Glutamatergic neuron (in vitro differentiated cells): ENCODE measurements at regions not wholly inside any gene's neighbourhood (a gene's known extent, or its start where the extent isn't known, plus 50 kb on each side); places are given as distances from the start of the nearest gene placed in this dataset.

Source experiments
- DNase-seq: peaks from one replicate; pipeline ENCODE4 v3.0.0; 2022
- H3K27ac Mint-ChIP-seq: one replicate; pipeline ENCODE4 v1.8.0; 2020; ENCODE audit warnings: mild to moderate bottlenecking, mixed read lengths, inconsistent platforms; ENCODE audit not compliant: unreplicated experiment
- H3K27me3 Mint-ChIP-seq: one replicate; pipeline ENCODE4 v1.8.0; 2020; ENCODE audit warnings: mild to moderate bottlenecking, moderate library complexity, mixed read lengths, inconsistent platforms; ENCODE audit not compliant: unreplicated experiment
- H3K36me3 Mint-ChIP-seq: one replicate; pipeline ENCODE4 v1.8.0; 2020; ENCODE audit warnings: mild to moderate bottlenecking, mixed read lengths, inconsistent platforms; ENCODE audit not compliant: unreplicated experiment
- H3K4me1 Mint-ChIP-seq: one replicate; pipeline ENCODE4 v1.8.0; 2020; ENCODE audit warnings: mild to moderate bottlenecking, low read depth, mixed read lengths, inconsistent platforms; ENCODE audit not compliant: unreplicated experiment
- H3K4me3 Mint-ChIP-seq: one replicate; pipeline ENCODE4 v1.8.0; 2020; ENCODE audit warnings: mild to moderate bottlenecking, mixed read lengths, inconsistent platforms; ENCODE audit not compliant: unreplicated experiment
- H3K9me3 Mint-ChIP-seq: one replicate; pipeline ENCODE4 v1.8.0; 2020; ENCODE audit warnings: mild to moderate bottlenecking, moderate library complexity, mixed read lengths, inconsistent platforms; ENCODE audit not compliant: unreplicated experiment
- TF ChIP-seq, protein P1 (sequence below): fragments of 200-600 bp; sonication (generic); IDR thresholded peaks from one replicate; pipeline ENCODE4 v1.5.0; 2021; ENCODE audit not compliant: partially characterized antibody, unreplicated experiment

DNA sequence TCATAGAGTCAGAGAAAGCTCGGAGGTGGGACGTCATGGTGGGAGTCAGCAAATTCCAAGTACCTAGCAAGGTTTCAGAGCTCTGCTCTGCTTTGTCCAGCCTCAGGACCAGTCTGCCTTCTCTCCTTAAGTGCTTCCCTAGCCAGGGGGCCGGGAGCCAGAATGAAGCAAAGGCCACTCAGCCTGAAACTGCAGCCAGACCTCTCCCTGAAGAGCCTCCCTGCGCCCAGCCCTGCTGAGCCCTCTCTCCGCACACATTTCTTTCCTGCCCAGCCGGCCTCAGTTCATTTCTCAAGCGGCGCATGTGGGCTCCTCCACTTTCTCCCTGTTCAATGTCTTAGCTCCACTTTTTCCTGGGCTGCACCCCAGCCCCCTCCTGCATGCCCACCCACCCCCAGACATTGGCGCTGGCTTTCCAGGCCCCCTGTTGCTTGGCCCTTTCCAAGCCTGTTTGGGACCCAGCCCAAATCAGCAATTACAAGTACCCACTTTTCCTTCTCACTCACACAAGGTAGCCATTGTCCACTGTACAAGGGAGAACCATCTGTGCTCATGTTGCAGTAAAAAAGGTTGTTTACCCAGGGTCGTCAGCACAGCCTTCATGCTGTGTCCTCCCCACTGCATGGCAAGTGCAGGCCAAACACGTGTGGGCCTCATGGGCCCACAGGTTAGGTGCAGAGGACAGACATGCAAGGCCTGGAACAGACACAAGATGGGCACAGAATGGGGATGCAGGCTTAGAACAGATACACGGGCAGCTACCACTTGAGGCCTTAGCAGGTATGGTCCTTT, 147.1 kb downstream of the MRPL14 start:
- Mint-ChIP-seq H3K36me3 (no peaks in the 10 kb centered on the region), H3K4me1 (no peaks in the 10 kb centered on the region), H3K27me3 (peaks cover 8% of the 10 kb centered on the region), H3K9me3 (peaks cover 8% of the 10 kb centered on the region), H3K27ac (no peak overlapping the region), H3K4me3 (no peak overlapping the region)
- TF ChIP-seq, protein P1, sequence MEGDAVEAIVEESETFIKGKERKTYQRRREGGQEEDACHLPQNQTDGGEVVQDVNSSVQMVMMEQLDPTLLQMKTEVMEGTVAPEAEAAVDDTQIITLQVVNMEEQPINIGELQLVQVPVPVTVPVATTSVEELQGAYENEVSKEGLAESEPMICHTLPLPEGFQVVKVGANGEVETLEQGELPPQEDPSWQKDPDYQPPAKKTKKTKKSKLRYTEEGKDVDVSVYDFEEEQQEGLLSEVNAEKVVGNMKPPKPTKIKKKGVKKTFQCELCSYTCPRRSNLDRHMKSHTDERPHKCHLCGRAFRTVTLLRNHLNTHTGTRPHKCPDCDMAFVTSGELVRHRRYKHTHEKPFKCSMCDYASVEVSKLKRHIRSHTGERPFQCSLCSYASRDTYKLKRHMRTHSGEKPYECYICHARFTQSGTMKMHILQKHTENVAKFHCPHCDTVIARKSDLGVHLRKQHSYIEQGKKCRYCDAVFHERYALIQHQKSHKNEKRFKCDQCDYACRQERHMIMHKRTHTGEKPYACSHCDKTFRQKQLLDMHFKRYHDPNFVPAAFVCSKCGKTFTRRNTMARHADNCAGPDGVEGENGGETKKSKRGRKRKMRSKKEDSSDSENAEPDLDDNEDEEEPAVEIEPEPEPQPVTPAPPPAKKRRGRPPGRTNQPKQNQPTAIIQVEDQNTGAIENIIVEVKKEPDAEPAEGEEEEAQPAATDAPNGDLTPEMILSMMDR = no peak
- no peak for DNase-seq

DNA sequence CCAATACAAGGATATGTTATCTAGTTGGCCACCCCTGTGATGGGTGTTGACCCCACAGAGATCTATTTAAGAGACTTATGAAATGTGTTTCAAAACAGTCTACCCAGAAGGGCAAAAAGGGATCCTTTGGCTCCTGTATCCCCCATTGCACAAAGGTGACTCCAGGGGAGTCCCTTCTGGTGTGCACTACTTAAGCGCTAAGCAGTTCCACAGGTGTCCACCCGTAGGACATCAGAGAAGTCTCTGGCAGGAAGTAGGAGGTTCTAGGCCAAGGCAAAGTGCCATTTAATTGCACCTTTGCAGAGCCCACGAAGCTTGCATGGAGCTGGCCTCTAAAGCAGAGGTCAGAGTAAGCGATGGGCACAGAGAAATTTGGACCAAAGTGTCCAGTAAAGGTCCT, 147.7 kb downstream of the MRPL14 start:
- Mint-ChIP-seq H3K36me3 (no peaks in the 10 kb centered on the region), H3K4me3 (no peak overlapping the region), H3K9me3 (peaks cover 8% of the 10 kb centered on the region), H3K27me3 (peaks cover 8% of the 10 kb centered on the region), H3K4me1 (no peaks in the 10 kb centered on the region), H3K27ac (no peak overlapping the region)
- DNase-seq = no peak
- TF ChIP-seq, protein P1 = no peak

DNA sequence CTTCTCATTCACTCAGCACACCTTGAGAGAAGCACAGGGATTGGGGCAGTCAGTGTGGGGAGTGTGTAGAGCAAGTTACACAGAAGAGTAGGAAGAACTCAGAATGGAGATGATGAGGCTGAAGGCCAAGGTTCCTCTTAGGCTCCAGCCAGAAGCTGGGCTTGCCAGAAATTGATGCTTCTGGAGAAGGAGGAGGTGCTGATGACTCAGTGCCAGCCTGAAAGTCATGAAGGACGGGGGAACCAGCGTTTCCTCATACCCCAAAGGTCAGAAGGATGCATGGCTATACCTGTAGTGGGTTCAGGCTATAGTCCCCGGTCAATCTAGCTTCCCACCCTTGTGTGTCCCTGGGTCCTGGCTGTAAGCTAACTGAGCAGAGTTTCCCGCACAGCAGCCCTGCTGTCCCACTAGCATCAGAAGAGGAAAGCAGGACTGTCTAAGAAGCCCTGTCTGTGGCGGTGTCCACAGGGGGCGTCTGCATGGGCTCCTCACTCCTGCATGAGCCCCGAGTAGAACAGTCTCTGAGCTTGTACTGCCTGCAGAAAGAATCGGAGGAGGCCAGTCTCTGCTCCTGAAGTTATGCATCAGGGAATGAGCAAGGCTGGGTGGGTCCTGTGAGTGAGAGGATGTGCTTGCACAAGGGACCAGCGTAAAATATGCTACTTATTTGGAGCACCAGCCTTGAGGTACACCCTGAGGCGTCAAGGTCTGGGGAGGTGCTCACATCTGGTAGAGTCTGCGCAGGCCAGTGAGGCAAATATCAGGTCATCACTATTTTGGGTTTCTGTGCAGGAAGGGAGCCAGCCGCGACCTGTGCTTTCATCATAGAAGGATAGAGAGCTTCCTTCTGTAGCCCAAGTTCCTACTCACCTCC, 148.5 kb downstream of the MRPL14 start:
- TF ChIP-seq, protein P1 = no peak
- no peak overlapping the region for H3K27ac Mint-ChIP-seq
- H3K9me3 Mint-ChIP-seq = peaks cover 6% of the 10 kb centered on the region
- peak overlapping the region; percentile 28 for H3K4me3 Mint-ChIP-seq
- H3K27me3 Mint-ChIP-seq = peaks cover 8% of the 10 kb centered on the region
- no peak for DNase-seq
- no peaks in the 10 kb centered on the region for H3K36me3 Mint-ChIP-seq
- H3K4me1 Mint-ChIP-seq = no peaks in the 10 kb centered on the region

DNA sequence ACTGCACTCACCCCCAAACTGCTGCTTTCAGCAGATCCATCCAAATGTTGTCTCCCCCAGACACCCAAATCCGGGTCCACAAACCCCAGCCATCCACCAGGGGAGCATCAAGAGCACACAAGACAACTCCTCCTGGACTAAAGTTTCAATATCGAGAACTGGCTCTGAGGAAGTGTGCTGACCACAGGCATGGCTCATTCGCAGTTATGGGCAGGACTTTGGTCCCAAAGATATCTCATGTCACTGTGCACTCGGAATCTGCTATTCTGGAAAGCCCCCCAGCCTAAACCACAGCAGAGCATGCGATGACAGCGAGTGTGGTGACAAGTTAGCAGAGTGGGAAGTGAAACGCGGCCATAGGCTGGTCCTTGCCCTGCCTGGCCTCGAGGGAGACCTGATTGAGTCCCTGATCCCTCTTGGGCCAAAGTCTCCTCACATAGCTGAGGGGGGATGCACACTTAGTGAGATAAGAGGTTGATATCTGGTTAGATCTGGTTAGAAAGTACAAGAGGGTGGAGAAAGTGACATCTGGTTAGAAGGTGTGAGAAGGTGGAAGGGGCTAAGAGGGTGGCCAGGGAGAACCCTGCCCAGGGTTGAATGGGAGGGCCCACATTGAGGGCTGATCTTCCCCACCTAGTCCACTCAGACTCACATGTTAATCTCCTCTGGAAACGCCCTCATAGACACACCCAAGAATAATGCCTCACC, 149.7 kb downstream of the MRPL14 start:
- H3K27me3 Mint-ChIP-seq = peaks cover 10% of the 10 kb centered on the region
- no peaks in the 10 kb centered on the region for H3K36me3 Mint-ChIP-seq
- TF ChIP-seq, protein P1 = no peak
- H3K4me3 Mint-ChIP-seq = no peak overlapping the region
- DNase-seq = no peak
- no peaks in the 10 kb centered on the region for H3K4me1 Mint-ChIP-seq
- peaks cover 6% of the 10 kb centered on the region for H3K9me3 Mint-ChIP-seq
- H3K27ac Mint-ChIP-seq = no peak overlapping the region
